ENCODE measurements at regions not wholly inside any gene's neighbourhood (a gene's known extent, or its start where the extent isn't known, plus 50 kb on each side); places are given as distances from the start of the nearest gene placed in this dataset.
"Not testable (repeated sequence)": the region's sequence is repeated elsewhere in the genome, so short reads cannot be mapped to it uniquely, and the experiment has no call there.

GRCh38 chr14:105628531-105629067, 102.2 kb downstream of the TMEM121 start:
- H3K9me1 ChIP-seq (replicated peaks; ENCODE audit: control insufficient read depth, extremely low read depth, insufficient read depth, low read length); H3K9me3 ChIP-seq (replicated peaks; ENCODE audit: control insufficient read depth, insufficient read depth, low read length); H4K20me1 ChIP-seq (replicated peaks; ENCODE audit: control insufficient read depth, extremely low read depth, insufficient read depth, low read length); H3K79me2 ChIP-seq (ENCODE audit: control insufficient read depth, insufficient read depth, low read length); H3K4me2 ChIP-seq (ENCODE audit: insufficient read depth, low read length); dilution Hi-C loops (cut with MboI; ENCODE audit: extremely low pct_ligation_motif_present, low sequenced_read_pairs); H3K27me3 ChIP-seq (ENCODE audit: control insufficient read depth in 2 of 2, insufficient read depth in 2 of 2, low read length in 2 of 2); H3K4me3 ChIP-seq (replicated peaks in 1 of 3; ENCODE audit: insufficient read depth in 1 of 3, low read depth in 1 of 3, low read length in 3 of 3); BruUV-seq (replicated peaks); POLR2A ChIA-PET; DNase-seq (ENCODE audit: low read depth, low spot score); CTCF ChIA-PET; FAIRE-seq; H3K36me3 ChIP-seq (ENCODE audit: control insufficient read depth in 2 of 2, extremely low read depth in 1 of 2, insufficient read depth in 2 of 2, low read length in 2 of 2); H3K27ac ChIP-seq (ENCODE audit: insufficient read depth, low read depth, low read length); H3K4me1 ChIP-seq (ENCODE audit: control insufficient read depth, extremely low read depth, insufficient read depth, low read length); intact Hi-C loops (cut with micrococcal nuclease); H3K9ac ChIP-seq (replicated peaks; ENCODE audit: extremely low read depth, insufficient read depth, low read length); H2AFZ ChIP-seq (ENCODE audit: low read depth, low read length): not testable (repeated sequence)

GRCh38 chr14:105629091-105629885, 102.9 kb downstream of the TMEM121 start:
- H2AFZ ChIP-seq (ENCODE audit: low read depth, low read length); H3K9me3 ChIP-seq (replicated peaks; ENCODE audit: control insufficient read depth, insufficient read depth, low read length); DNase-seq (ENCODE audit: low read depth, low spot score); H3K4me3 ChIP-seq (replicated peaks in 1 of 3; ENCODE audit: insufficient read depth in 1 of 3, low read depth in 1 of 3, low read length in 3 of 3); POLR2A ChIA-PET; H3K27ac ChIP-seq (ENCODE audit: insufficient read depth, low read depth, low read length); H4K20me1 ChIP-seq (replicated peaks; ENCODE audit: control insufficient read depth, extremely low read depth, insufficient read depth, low read length); H3K4me2 ChIP-seq (ENCODE audit: insufficient read depth, low read length); H3K4me1 ChIP-seq (ENCODE audit: control insufficient read depth, extremely low read depth, insufficient read depth, low read length); dilution Hi-C loops (cut with MboI; ENCODE audit: extremely low pct_ligation_motif_present, low sequenced_read_pairs); CTCF ChIA-PET; H3K79me2 ChIP-seq (ENCODE audit: control insufficient read depth, insufficient read depth, low read length); FAIRE-seq; H3K27me3 ChIP-seq (ENCODE audit: control insufficient read depth in 2 of 2, insufficient read depth in 2 of 2, low read length in 2 of 2); intact Hi-C loops (cut with micrococcal nuclease); H3K9ac ChIP-seq (replicated peaks; ENCODE audit: extremely low read depth, insufficient read depth, low read length); BruUV-seq (replicated peaks); H3K9me1 ChIP-seq (replicated peaks; ENCODE audit: control insufficient read depth, extremely low read depth, insufficient read depth, low read length); H3K36me3 ChIP-seq (ENCODE audit: control insufficient read depth in 2 of 2, extremely low read depth in 1 of 2, insufficient read depth in 2 of 2, low read length in 2 of 2): not testable (repeated sequence)

All from endothelial cell of umbilical vein (primary cell).